H4 (cell line): ENCODE measurements at regions not wholly inside any gene's neighbourhood (a gene's known extent, or its start where the extent isn't known, plus 50 kb on each side); places are given as distances from the start of the nearest gene placed in this dataset.

Source experiments
- DNase-seq: peaks from one replicate; pipeline ENCODE4 v3.0.0-alpha.2; 2015; ENCODE audit warnings: low spot score

- DNase-seq: no peak
Measured at GRCh38 chr13:57056601-57057180, 84.0 kb upstream of the PRR20A start.

- DNase-seq: no peak
Measured at GRCh38 chr13:57063007-57063406, 77.7 kb upstream of the PRR20A start.

GRCh38 chr13:57073983-57074382 is 66.7 kb upstream of the PRR20A start:
- DNase-seq: no peak

- no peak for DNase-seq
Measured at GRCh38 chr13:57075588-57075987, 65.1 kb upstream of the PRR20A start.

- DNase-seq: no peak
Measured at GRCh38 chr13:57087006-57087405, 53.7 kb upstream of the PRR20A start.
